Body of pancreas (tissue), 4 donors: ENCODE measurements at regions not wholly inside any gene's neighbourhood (a gene's known extent, or its start where the extent isn't known, plus 50 kb on each side); places are given as distances from the start of the nearest gene placed in this dataset.

Source experiments
- CTCF ChIP-seq, 7 experiments: fragments of 450-650 bp in 4 of 7; fragments of 200-600 bp in 3 of 7; sonication (generic) in 3 of 7; IDR thresholded peaks; one replicate each; pipeline ENCODE4 v1.5.1; 2016 to 2019; ENCODE audit warnings: antibody characterized with exemption in 7 of 7
- POLR2A ChIP-seq, 3 donors: fragments of 450-650 bp; IDR thresholded peaks; one replicate each; pipeline ENCODE4 v1.6.1; 2016; ENCODE audit warnings: antibody characterized with exemption in 3 of 3, mild to moderate bottlenecking in 2 of 3

GRCh38 chr2:8622199-8622911 lies 59.5 kb upstream of the ID2 start:
- TF ChIP-seq CTCF (IDR thresholded peaks at IDR 0.05) (no peak), POLR2A (IDR thresholded peaks at IDR 0.05) (no peak)
